Activated T-helper 17 cell treated with anti-CD3 and anti-CD28 coated beads, Interleukin-2, amount 50 U/mL, for 72 hours (primary cell): ENCODE measurements at regions not wholly inside any gene's neighbourhood (a gene's known extent, or its start where the extent isn't known, plus 50 kb on each side); places are given as distances from the start of the nearest gene placed in this dataset.

Experiments
- ATAC-seq: fragments of 150-1000 bp; cut with Tn5 transposase; replicated peaks from 2 replicates; pipeline ENCODE4 v1.10.0; 2021; ENCODE audit warnings: mild to moderate bottlenecking, moderate library complexity
- H3K27ac Mint-ChIP-seq: one replicate; pipeline ENCODE4 v1.8.0; 2022; ENCODE audit warnings: mixed read lengths
- H3K27me3 Mint-ChIP-seq: one replicate; pipeline ENCODE4 v1.8.0; 2022; ENCODE audit warnings: mixed read lengths
- H3K36me3 Mint-ChIP-seq: one replicate; pipeline ENCODE4 v1.8.0; 2022; ENCODE audit warnings: low read depth, mild to moderate bottlenecking, mixed read lengths
- H3K4me1 Mint-ChIP-seq: one replicate; pipeline ENCODE4 v1.8.0; 2022; ENCODE audit warnings: mixed read lengths
- H3K4me3 Mint-ChIP-seq: one replicate; pipeline ENCODE4 v1.8.0; 2022; ENCODE audit warnings: mild to moderate bottlenecking, mixed read lengths
- H3K9me3 Mint-ChIP-seq: one replicate; pipeline ENCODE4 v1.8.0; 2022; ENCODE audit warnings: mixed read lengths

- H3K27ac Mint-ChIP-seq: no peak overlapping the region
- H3K9me3 Mint-ChIP-seq: peaks cover 5% of the 10 kb centered on the region
- H3K4me1 Mint-ChIP-seq: no peaks in the 10 kb centered on the region
- no peak overlapping the region for H3K4me3 Mint-ChIP-seq
- peaks cover 20% of the 10 kb centered on the region for H3K27me3 Mint-ChIP-seq
- no peak for ATAC-seq
- H3K36me3 Mint-ChIP-seq: no peaks in the 10 kb centered on the region
These were observed 50.2 kb upstream of the BCL11A start for GRCh38 chr2:60603533-60604190.

GRCh38 chr2:60604486-60605064, 51.1 kb upstream of the BCL11A start:
- Mint-ChIP-seq H3K4me3 (no peak overlapping the region), H3K4me1 (no peaks in the 10 kb centered on the region), H3K36me3 (no peaks in the 10 kb centered on the region), H3K9me3 (peaks cover 5% of the 10 kb centered on the region), H3K27ac (no peak overlapping the region), H3K27me3 (peaks cover 19% of the 10 kb centered on the region)
- ATAC-seq: no peak

GRCh38 chr2:60605866-60606265, 52.4 kb upstream of the BCL11A start:
- peaks cover 5% of the 10 kb centered on the region for H3K9me3 Mint-ChIP-seq
- no peak overlapping the region for H3K27ac Mint-ChIP-seq
- no peak for ATAC-seq
- H3K27me3 Mint-ChIP-seq: peaks cover 16% of the 10 kb centered on the region
- no peak overlapping the region for H3K4me3 Mint-ChIP-seq
- no peaks in the 10 kb centered on the region for H3K36me3 Mint-ChIP-seq
- no peaks in the 10 kb centered on the region for H3K4me1 Mint-ChIP-seq

- H3K9me3 Mint-ChIP-seq: peaks cover 5% of the 10 kb centered on the region
- H3K36me3 Mint-ChIP-seq: no peaks in the 10 kb centered on the region
- no peak overlapping the region for H3K4me3 Mint-ChIP-seq
- ATAC-seq: no peak
- peaks cover 28% of the 10 kb centered on the region for H3K27me3 Mint-ChIP-seq
- no peak overlapping the region for H3K27ac Mint-ChIP-seq
- no peaks in the 10 kb centered on the region for H3K4me1 Mint-ChIP-seq
These were observed 55.2 kb upstream of the BCL11A start for GRCh38 chr2:60608679-60609078.

- Mint-ChIP-seq H3K4me1 (no peaks in the 10 kb centered on the region), H3K4me3 (no peak overlapping the region), H3K36me3 (no peaks in the 10 kb centered on the region), H3K27ac (no peak overlapping the region), H3K27me3 (peaks cover 21% of the 10 kb centered on the region), H3K9me3 (no peaks in the 10 kb centered on the region)
- ATAC-seq: no peak
These were observed 58.6 kb upstream of the BCL11A start for GRCh38 chr2:60612033-60612432.

- Mint-ChIP-seq H3K27me3 (peaks cover 22% of the 10 kb centered on the region), H3K4me1 (no peaks in the 10 kb centered on the region), H3K27ac (no peak overlapping the region), H3K36me3 (no peaks in the 10 kb centered on the region), H3K4me3 (no peak overlapping the region), H3K9me3 (no peaks in the 10 kb centered on the region)
- no peak for ATAC-seq
These were observed 60.9 kb upstream of the BCL11A start for GRCh38 chr2:60614319-60614718.

GRCh38 chr2:60621688-60622429, 68.4 kb upstream of the BCL11A start:
- Mint-ChIP-seq H3K36me3 (no peaks in the 10 kb centered on the region), H3K4me1 (no peaks in the 10 kb centered on the region), H3K27me3 (peaks cover 28% of the 10 kb centered on the region), H3K9me3 (no peaks in the 10 kb centered on the region), H3K27ac (no peak overlapping the region), H3K4me3 (no peak overlapping the region)
- ATAC-seq: no peak

GRCh38 chr2:60623040-60623439, 69.6 kb upstream of the BCL11A start:
- H3K36me3 Mint-ChIP-seq: no peaks in the 10 kb centered on the region
- H3K4me1 Mint-ChIP-seq: no peaks in the 10 kb centered on the region
- no peaks in the 10 kb centered on the region for H3K9me3 Mint-ChIP-seq
- H3K27me3 Mint-ChIP-seq: peaks cover 34% of the 10 kb centered on the region
- no peak overlapping the region for H3K27ac Mint-ChIP-seq
- ATAC-seq: no peak
- no peak overlapping the region for H3K4me3 Mint-ChIP-seq

GRCh38 chr2:60627412-60627811, 74.0 kb upstream of the BCL11A start:
- no peak for ATAC-seq
- Mint-ChIP-seq H3K4me1 (no peaks in the 10 kb centered on the region), H3K9me3 (no peaks in the 10 kb centered on the region), H3K36me3 (no peaks in the 10 kb centered on the region), H3K4me3 (no peak overlapping the region), H3K27ac (no peak overlapping the region), H3K27me3 (peaks cover 48% of the 10 kb centered on the region)

- H3K4me3 Mint-ChIP-seq: no peak overlapping the region
- no peaks in the 10 kb centered on the region for H3K4me1 Mint-ChIP-seq
- no peak overlapping the region for H3K27ac Mint-ChIP-seq
- H3K9me3 Mint-ChIP-seq: no peaks in the 10 kb centered on the region
- H3K27me3 Mint-ChIP-seq: peaks cover 48% of the 10 kb centered on the region
- no peaks in the 10 kb centered on the region for H3K36me3 Mint-ChIP-seq
- no peak for ATAC-seq
These were observed 74.6 kb upstream of the BCL11A start for GRCh38 chr2:60628026-60628425.

GRCh38 chr2:60628615-60629304, 75.3 kb upstream of the BCL11A start:
- H3K4me1 Mint-ChIP-seq: no peaks in the 10 kb centered on the region

GRCh38 chr2:60629305-60629662, 75.8 kb upstream of the BCL11A start:
- no peaks in the 10 kb centered on the region for H3K36me3 Mint-ChIP-seq
- no peak overlapping the region for H3K4me3 Mint-ChIP-seq
- H3K9me3 Mint-ChIP-seq: no peaks in the 10 kb centered on the region
- no peaks in the 10 kb centered on the region for H3K4me1 Mint-ChIP-seq
- peaks cover 47% of the 10 kb centered on the region for H3K27me3 Mint-ChIP-seq
- H3K27ac Mint-ChIP-seq: no peak overlapping the region
- ATAC-seq: no peak

More at GRCh38 chr2:60628615-60629304, 75.3 kb upstream of the BCL11A start:
- no peaks in the 10 kb centered on the region for H3K9me3 Mint-ChIP-seq
- H3K36me3 Mint-ChIP-seq: no peaks in the 10 kb centered on the region
- no peak for ATAC-seq
- no peak overlapping the region for H3K4me3 Mint-ChIP-seq
- H3K27ac Mint-ChIP-seq: no peak overlapping the region
- H3K27me3 Mint-ChIP-seq: peaks cover 46% of the 10 kb centered on the region

- no peaks in the 10 kb centered on the region for H3K4me1 Mint-ChIP-seq
- peaks cover 49% of the 10 kb centered on the region for H3K27me3 Mint-ChIP-seq
- no peak for ATAC-seq
- H3K27ac Mint-ChIP-seq: no peak overlapping the region
- no peaks in the 10 kb centered on the region for H3K9me3 Mint-ChIP-seq
- no peaks in the 10 kb centered on the region for H3K36me3 Mint-ChIP-seq
- H3K4me3 Mint-ChIP-seq: no peak overlapping the region
These were observed 76.4 kb upstream of the BCL11A start for GRCh38 chr2:60629801-60630385.

GRCh38 chr2:60633615-60634014, 80.2 kb upstream of the BCL11A start:
- H3K4me1 Mint-ChIP-seq: no peaks in the 10 kb centered on the region
- H3K36me3 Mint-ChIP-seq: no peaks in the 10 kb centered on the region
- no peaks in the 10 kb centered on the region for H3K9me3 Mint-ChIP-seq
- peaks cover 47% of the 10 kb centered on the region for H3K27me3 Mint-ChIP-seq
- H3K4me3 Mint-ChIP-seq: no peak overlapping the region
- ATAC-seq: no peak
- H3K27ac Mint-ChIP-seq: no peak overlapping the region
